GM23338 (cell line): ENCODE measurements at regions not wholly inside any gene's neighbourhood (a gene's known extent, or its start where the extent isn't known, plus 50 kb on each side); places are given as distances from the start of the nearest gene placed in this dataset.

Experiments used
- CREB1 ChIP-seq: fragments of 250-450 bp; sonication (Bioruptor Pico); IDR thresholded peaks from 2 replicates; pipeline ENCODE4 v1.5.0; 2020; ENCODE audit warnings: low read depth, mild to moderate bottlenecking, moderate library complexity
- CTCF ChIP-seq, 2 experiments: fragments of 200-600 bp in 1 of 2; sonication (generic) in 1 of 2; conservative IDR thresholded peaks; 2 replicates each; pipeline versions ENCODE4 v1.5.1 to v1.6.1; 2016 to 2017; ENCODE audit warnings: antibody characterized with exemption in 2 of 2, low read depth in 2 of 2, mild to moderate bottlenecking in 2 of 2, moderate library complexity in 1 of 2
- EZH2 ChIP-seq: fragments of 200-600 bp; sonication (generic); IDR thresholded peaks from one replicate; pipeline ENCODE4 v1.8.0; 2017; ENCODE audit warnings: antibody characterized with exemption, mild to moderate bottlenecking, low read depth; ENCODE audit not compliant: unreplicated experiment
- EZH2phosphoT487 ChIP-seq: fragments of 200-600 bp; sonication (generic); IDR thresholded peaks from one replicate; pipeline ENCODE4 v1.8.1; 2018; ENCODE audit warnings: antibody characterized with exemption; ENCODE audit not compliant: unreplicated experiment
- JUNB ChIP-seq: IDR thresholded peaks from one replicate; pipeline ENCODE4 v1.6.1; 2016; ENCODE audit warnings: antibody characterized with exemption; ENCODE audit not compliant: unreplicated experiment
- POLR2AphosphoS5 ChIP-seq: IDR thresholded peaks from 2 replicates; pipeline ENCODE4 v1.6.1; 2016; ENCODE audit warnings: antibody characterized with exemption, low read depth
- REST ChIP-seq: IDR thresholded peaks from one replicate; pipeline ENCODE4 v1.6.1; 2018; ENCODE audit warnings: antibody characterized with exemption; ENCODE audit not compliant: unreplicated experiment
- ZNF114 ChIP-seq: fragments of 250-450 bp; sonication (Bioruptor Pico); IDR thresholded peaks from 2 replicates; pipeline ENCODE4 v1.5.0; 2020; ENCODE audit warnings: mild to moderate bottlenecking, moderate library complexity
- ZNF331 ChIP-seq: fragments of 250-450 bp; sonication (Bioruptor Pico); IDR thresholded peaks from 2 replicates; pipeline ENCODE4 v1.5.0; 2020; ENCODE audit warnings: low read depth, mild to moderate bottlenecking, moderate library complexity

- TF ChIP-seq EZH2 (no peak), EZH2phosphoT487 (no peak), CTCF (conservative IDR thresholded peaks at IDR 0.05; ENCODE audit: low read depth in 2 of 2) (no peak), REST (no peak), JUNB (no peak), POLR2AphosphoS5 (no peak), ZNF114 (no peak), ZNF331 (CRISPR knock-in tag) (no peak), CREB1 (CRISPR knock-in tag) (no peak)
Measured at GRCh38 chr10:52984169-52984568, 211.6 kb upstream of the MBL2 start.
